DMS53 treated with DMSO at 0.1 percent for 48 hours (cell line): ENCODE measurements at regions not wholly inside any gene's neighbourhood (a gene's known extent, or its start where the extent isn't known, plus 50 kb on each side); places are given as distances from the start of the nearest gene placed in this dataset.
"Not testable (repeated sequence)": the region's sequence is repeated elsewhere in the genome, so short reads cannot be mapped to it uniquely, and the experiment has no call there.

Experiments
- DNase-seq: peaks from one replicate; lab custom pipeline; 2025; ENCODE audit not compliant: unreplicated experiment; lab: John Stamatoyannopoulos, UW

DNA sequence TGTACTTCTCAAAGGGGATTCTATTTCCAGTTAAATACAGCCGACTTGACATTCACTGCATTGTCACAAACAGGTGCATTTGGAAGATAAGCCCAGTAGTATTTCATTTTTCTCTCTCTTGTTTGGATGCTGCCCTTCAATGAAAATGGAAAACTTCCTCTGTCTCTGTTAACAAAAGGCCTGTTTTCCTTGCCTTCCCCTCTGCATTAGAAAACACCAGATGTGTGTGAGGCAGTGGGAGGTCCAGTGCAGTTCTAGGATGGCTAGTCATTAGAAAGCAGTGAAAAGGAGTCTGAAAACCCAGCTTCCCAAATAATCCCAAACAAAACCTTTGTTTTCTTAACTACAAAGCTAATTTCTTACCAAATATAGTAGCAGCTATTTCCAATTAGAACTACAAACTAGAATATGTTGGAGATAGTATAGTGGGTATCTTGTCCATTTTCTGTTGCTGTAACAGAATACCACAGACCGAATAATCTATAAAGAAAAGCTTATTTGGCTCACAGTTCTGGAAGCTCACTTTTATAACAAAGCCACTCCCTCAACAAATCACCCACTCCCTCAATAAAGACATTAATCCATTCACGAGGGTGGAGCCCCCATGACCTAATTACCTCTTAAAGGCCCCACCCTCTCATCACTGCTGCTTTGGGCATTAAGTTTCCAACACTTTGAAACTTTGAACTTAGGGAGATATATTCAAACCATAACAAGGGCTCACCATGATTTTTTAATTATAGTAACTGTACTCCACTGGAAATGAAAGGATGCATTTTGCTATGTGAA lies 452.1 kb upstream of the RPS6KA3 start:
- no peak for DNase-seq

GRCh38 chrX:20715176-20715575 lies 448.5 kb upstream of the RPS6KA3 start:
- DNase-seq, result no peak

DNA sequence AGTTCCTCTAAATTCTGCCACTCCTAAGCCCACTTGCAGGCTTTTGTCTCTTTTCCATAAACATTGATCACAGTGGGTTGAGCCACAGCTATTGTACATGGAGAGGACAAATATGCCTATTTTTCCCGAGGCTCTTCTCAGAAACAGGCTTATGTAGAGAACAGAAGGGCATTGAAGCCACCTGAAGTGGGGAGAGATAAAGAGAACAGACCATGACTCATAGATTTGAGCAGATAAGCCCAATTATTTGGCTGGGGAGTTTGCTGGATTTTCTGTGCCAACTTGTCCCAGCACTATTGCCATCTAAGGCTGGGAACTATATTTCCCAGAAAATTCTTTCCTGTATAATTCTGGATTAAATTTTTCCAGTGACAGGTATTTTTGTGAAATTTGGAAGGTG lies 446.1 kb upstream of the RPS6KA3 start:
- no peak for DNase-seq

DNA sequence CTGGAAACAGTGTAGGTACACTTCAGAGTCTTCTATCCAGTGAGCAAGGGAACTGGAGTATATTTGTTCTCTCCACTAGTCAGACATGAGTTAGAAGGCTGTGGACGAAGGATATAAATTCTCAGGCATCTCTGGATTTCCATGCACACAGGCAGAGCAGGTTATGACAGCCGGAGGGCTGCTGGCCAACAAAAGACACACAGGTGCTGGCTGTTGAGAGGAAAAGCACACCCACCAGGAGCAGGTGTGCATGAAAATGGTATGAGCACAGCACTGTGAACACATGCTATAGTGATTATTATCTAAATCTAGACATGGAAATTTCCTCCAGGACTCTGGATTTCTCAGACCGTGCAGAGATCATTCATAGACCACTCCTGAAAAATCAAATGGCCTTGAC lies 444.7 kb upstream of the RPS6KA3 start:
- peak; percentile 1 for DNase-seq

DNA sequence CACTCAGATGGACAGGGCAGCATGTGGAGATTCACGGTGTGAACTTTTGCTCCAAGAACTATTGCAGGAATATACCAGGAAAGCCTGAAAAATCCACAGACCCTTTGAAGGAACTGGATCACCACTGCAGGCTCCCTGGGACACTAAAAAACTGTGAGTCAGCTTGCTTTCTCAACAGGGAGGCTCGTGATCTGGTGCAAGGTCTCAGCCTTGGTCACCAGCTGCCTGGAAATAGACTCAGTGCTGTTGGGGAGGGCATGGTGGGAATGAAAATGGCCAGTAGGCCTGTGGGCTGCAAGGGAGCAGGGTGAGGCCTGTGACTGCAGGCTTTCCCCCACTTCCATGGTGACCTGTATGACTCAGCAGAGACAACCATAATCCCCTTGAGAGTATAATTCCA lies 426.4 kb upstream of the RPS6KA3 start:
- no peak for DNase-seq

- DNase-seq, result no peak
These were observed 419.5 kb upstream of the RPS6KA3 start for GRCh38 chrX:20686256-20686655.

DNA sequence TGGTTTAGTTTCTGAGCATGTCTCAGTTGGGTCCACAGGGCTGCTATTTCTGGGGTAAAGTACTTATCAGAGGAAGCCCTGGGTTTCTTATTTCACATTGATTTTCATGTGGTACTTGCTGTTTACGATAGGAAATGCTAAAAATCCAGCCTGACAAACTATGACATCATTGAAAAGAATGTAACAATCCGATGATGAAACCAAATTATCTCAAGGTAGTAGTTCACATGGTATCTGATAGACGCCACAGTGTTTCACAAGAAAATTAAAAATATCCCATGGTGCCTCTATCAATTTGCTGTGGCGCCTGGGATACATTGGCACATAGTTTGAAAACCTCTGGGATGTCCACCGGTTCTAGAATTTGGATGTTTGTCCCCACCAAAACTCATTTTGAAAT lies 418.9 kb upstream of the RPS6KA3 start:
- DNase-seq, result no peak

- no peak for DNase-seq
These were observed 415.0 kb upstream of the RPS6KA3 start for GRCh38 chrX:20681683-20682082.

- DNase-seq, result no peak
These were observed 414.3 kb upstream of the RPS6KA3 start for GRCh38 chrX:20680998-20681397.

GRCh38 chrX:20672476-20672875 lies 405.8 kb upstream of the RPS6KA3 start:
- DNase-seq, result no peak

DNA sequence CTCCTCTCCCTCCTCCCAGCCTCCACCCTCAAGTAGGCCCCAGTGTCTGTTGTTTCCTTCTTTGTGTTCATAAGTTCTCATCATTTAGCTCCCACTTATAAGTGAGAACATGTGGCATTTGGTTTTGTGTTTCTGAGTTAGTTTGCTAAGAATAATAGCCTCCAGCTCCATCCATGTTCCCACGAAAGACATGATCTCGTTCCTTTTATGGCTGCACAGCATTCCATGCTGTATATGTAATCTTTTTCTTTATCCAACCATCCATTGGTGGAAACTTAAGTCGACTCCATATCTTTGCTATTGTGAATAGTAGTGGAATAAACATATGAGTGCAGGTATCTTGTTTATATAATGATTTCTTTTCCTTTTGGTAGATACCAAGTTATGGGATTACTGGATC lies 405.0 kb upstream of the RPS6KA3 start:
- DNase-seq, result not testable (repeated sequence)

DNA sequence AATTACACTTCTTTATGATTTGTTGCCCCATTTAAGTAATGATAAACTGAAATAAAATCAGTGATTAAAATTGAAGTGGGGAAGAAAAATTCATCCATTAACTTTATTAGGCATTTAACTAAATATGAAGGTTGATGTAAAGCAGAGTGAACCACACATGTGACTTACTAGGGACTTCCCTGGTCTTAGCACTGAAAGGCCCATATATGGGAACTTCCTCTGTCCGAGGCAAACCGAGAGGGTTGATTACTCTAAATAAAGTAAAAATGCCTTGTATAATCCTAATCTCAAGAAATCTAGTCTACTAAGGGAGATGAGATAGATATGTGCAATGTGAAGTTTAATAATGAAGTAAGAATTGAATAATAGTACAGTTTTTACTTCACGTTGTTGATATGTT lies 403.9 kb upstream of the RPS6KA3 start:
- no peak for DNase-seq

- no peak for DNase-seq
These were observed 401.8 kb upstream of the RPS6KA3 start for GRCh38 chrX:20668550-20668949.

- DNase-seq, result no peak
These were observed 399.6 kb upstream of the RPS6KA3 start for GRCh38 chrX:20666331-20666730.

- DNase-seq, result no peak
These were observed 398.8 kb upstream of the RPS6KA3 start for GRCh38 chrX:20665481-20665880.

- DNase-seq, result no peak
These were observed 398.1 kb upstream of the RPS6KA3 start for GRCh38 chrX:20664774-20665173.

DNA sequence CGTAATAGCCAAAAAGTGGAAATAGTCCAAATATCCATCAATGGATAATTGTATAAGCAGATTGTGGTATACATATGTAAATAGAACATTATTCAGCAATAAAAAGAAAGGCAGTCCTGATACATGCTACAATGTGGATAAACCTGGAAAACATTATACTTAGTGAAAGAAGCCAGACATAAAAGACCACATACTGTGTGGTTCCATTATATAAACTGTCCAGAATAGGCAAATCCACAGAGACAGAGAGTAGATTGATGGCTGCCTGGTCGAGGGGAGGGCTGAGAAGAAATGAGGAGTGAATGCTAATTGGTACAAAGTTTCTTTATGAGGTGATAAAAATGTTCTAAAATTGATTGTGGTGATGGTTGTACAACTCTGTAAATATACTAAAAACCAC lies 397.4 kb upstream of the RPS6KA3 start:
- no peak for DNase-seq

DNA sequence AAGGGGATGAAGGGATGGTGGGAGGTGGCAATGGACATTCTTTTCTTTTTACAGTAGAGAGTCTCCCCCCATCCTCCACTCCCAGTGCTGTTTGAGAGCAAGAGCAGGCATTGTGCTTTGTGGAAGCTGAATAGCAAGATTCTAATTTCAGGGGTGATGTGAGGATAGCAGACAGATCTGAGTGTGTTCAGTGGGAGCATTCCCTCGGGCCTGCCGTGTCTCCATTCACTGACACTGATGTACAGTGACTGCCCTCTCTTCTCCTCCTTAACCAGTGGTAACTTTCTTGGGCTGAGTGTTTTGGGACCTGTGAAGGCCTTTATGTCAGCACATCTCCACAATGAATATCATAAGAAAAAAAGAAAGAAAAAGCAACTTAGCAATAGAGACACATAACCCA lies 396.6 kb upstream of the RPS6KA3 start:
- no peak for DNase-seq

DNA sequence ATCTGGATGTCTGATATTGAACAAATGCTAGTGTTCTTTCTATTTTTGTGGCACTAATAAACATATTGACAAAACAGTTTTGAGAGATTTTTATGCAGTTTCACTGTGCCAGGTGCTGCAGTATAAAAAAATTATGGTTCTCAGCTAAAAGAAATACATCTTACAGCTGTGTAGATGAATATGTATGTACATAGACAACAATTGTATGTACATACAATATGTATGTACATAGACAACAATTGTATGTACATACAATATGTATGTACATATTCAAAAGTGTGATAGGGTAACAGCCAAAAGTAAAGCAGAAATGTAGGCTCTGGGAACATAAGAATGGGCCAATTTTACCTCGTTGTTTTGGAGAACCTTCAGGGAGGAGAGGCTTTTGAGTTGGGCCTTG lies 390.0 kb upstream of the RPS6KA3 start:
- no peak for DNase-seq

- DNase-seq, result no peak
These were observed 387.9 kb upstream of the RPS6KA3 start for GRCh38 chrX:20654596-20655106.

GRCh38 chrX:20653070-20653469 lies 386.4 kb upstream of the RPS6KA3 start:
- no peak for DNase-seq

DNA sequence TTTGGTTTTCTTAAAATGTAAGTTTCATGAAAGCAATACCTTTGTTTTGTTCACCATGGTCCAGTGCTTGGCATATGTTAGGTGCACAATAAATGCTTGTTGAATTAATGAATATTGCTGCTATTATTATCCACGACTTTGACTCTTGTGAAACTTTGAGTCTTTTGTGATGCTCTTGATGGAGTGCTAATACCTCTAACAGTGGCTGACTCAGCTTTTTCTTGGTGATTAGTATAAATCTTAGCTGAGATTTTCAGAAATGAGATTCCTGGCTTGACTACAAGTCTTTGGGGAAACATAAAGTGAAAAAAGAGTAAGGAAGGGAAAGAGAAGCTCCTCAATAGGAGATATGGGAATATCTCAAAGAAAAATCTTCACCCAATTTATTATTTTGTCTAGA lies 375.2 kb upstream of the RPS6KA3 start:
- no peak for DNase-seq

- no peak for DNase-seq
These were observed 372.4 kb upstream of the RPS6KA3 start for GRCh38 chrX:20639115-20639514.
